Smooth muscle cell of the brain vasculature (primary cell): ENCODE measurements at regions not wholly inside any gene's neighbourhood (a gene's known extent, or its start where the extent isn't known, plus 50 kb on each side); places are given as distances from the start of the nearest gene placed in this dataset.

Experiments
- DNase-seq: peaks from one replicate; pipeline ENCODE4 v3.0.0-alpha.2; 2012; ENCODE audit warnings: low read depth, low spot score

DNA sequence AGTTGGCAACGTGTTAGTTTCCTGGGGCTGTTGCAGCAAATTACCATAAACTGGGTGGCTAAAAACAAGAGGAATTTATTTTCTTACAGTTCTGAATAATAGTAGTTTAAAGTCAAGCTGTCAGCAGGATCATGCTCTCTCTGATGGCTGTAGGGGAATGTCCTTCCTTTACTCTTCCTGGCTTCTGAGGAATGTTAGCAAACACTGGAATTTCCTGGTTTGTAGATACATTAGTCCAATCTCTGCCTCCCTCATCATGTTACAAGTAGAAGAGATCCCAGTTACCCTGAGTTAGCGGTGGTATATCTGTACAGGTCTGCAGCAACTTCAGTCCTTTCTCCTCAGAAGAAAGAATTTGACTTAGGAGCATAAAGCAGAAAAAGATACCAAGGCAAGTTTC, 2249.1 kb downstream of the NCAM2 start:
- no peak for DNase-seq

DNA sequence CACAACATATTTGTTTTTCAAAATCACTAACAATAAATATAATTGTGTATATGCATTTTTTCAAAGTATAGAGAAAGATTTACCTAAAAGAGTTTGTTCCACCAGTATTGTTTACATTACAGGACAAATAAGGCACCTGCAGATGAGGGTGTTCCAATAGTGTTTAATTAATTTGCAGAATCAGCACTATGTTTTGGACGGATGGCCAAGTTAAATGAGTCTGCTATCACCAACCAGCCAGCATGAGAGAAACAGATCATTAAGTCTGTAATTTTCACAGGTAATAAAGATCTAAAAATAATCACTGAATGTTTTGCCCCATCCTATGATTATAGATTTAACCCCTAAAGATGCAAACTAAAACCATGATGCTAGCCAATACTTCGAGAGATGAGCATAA, 2247.0 kb downstream of the NCAM2 start:
- DNase-seq, result no peak

DNA sequence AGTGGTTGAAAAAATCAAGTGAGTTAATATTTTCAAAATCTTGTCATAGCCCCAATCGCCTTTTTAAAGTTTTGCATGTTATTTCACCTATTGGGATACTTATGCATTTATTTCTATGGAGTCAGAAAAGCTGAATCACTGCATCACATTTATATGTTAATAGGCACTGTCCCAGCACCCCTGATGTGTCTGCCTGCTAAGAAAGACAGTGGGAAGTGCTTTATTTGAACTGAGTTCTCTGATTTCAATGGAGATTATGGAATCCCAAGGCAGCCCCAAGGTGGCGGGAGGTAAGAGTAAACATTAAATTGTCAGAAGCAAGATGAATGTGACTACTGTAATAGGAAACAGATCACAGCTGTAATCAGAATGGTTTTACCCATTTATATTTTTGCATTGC, 2225.7 kb downstream of the NCAM2 start:
- no peak for DNase-seq

DNA sequence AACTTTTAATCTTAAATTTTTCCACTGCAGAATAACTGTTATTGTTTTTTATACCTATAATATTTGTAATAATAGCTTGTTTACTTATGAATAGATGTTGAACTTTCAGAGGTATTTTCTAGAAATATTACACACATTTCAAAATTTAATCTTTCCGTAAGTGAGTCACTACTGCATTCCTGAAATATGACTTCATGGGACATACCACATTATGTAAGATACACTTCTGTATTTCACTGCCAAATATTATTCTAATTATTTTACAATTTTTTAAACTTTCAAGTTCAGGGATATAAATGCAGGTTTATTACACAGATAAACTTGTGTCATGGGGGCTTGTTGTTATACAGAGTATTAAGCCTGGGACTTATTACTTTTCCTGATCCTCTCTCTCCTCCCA, 2220.5 kb downstream of the NCAM2 start:
- DNase-seq, result no peak

DNA sequence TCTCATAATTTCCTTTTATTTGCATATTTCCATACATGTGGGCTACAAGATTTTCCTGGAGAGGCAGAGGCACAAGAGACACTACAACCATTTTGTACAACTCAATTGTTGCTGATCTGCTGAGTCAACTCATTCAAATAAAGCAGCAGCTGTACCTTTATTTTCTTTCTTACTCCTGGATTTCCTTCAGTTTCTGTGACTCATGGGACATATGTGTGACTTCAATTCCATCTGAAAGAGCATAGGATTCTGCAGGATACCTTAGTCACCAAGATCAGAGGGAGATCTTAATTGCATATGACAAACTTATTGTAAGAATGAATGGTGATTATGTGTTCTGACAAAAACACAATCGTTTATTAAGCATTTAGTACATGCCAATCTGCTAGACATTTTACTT, 2219.4 kb downstream of the NCAM2 start:
- DNase-seq, result no peak

DNA sequence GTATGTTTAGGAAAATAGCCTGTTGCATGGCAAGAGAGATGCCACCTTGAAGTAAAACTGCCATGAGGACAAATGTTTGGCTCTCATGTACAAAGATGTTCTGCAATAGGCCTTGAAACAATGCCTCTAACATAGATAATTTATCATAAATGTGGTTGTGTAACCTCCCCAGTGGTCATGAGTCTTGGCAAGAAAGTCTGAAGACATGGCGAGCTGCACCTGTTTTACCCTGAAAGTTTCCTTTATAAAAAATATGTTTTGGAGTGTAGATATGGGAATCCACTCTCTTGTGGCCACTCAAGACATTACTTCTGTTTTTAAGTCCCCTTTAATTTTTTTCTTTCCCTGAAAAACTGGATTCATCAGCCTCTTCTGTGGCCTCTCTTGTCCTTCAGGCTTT, 2217.1 kb downstream of the NCAM2 start:
- no peak for DNase-seq
